ENCODE measurements at regions not wholly inside any gene's neighbourhood (a gene's known extent, or its start where the extent isn't known, plus 50 kb on each side); places are given as distances from the start of the nearest gene placed in this dataset.

GRCh38 chr5:116998024-116998423 is 423.4 kb upstream of the SEMA6A start:
- DNase-seq (ENCODE audit: low read depth in 2 of 2), result no peak
- TF ChIP-seq CTCF (IDR thresholded peaks at IDR 0.05; ENCODE audit: low read depth, low read length), result no peak
- no peak overlapping the region for H3K4me3 ChIP-seq (replicated peaks in 1 of 2; ENCODE audit: low read depth in 2 of 2, low read length in 2 of 2)

GRCh38 chr5:116992681-116993080 is 418.1 kb upstream of the SEMA6A start:
- no peak for TF ChIP-seq CTCF (IDR thresholded peaks at IDR 0.05; ENCODE audit: low read depth, low read length)
- H3K4me3 ChIP-seq (replicated peaks in 1 of 2; ENCODE audit: low read depth in 2 of 2, low read length in 2 of 2), result no peak overlapping the region
- DNase-seq (ENCODE audit: low read depth in 2 of 2), result no peak

GRCh38 chr5:116989995-116990394 is 415.4 kb upstream of the SEMA6A start:
- TF ChIP-seq CTCF (IDR thresholded peaks at IDR 0.05; ENCODE audit: low read depth, low read length), result no peak

GRCh38 chr5:116982035-116982434 is 407.4 kb upstream of the SEMA6A start:
- no peak for TF ChIP-seq CTCF (IDR thresholded peaks at IDR 0.05; ENCODE audit: low read depth, low read length)
- no peak overlapping the region for H3K4me3 ChIP-seq (replicated peaks in 1 of 2; ENCODE audit: low read depth in 2 of 2, low read length in 2 of 2)
- DNase-seq (ENCODE audit: low read depth in 2 of 2), result no peak

More at GRCh38 chr5:116989995-116990394, 415.4 kb upstream of the SEMA6A start:
- no peak overlapping the region for H3K4me3 ChIP-seq (replicated peaks in 1 of 2; ENCODE audit: low read depth in 2 of 2, low read length in 2 of 2)
- no peak for DNase-seq (ENCODE audit: low read depth in 2 of 2)

- no peak for TF ChIP-seq CTCF (IDR thresholded peaks at IDR 0.05; ENCODE audit: low read depth, low read length)
- H3K4me3 ChIP-seq (replicated peaks in 1 of 2; ENCODE audit: low read depth in 2 of 2, low read length in 2 of 2), result no peak overlapping the region
- DNase-seq (ENCODE audit: low read depth in 2 of 2), result no peak
These were observed 406.0 kb upstream of the SEMA6A start for GRCh38 chr5:116980581-116980980.

- DNase-seq (ENCODE audit: low read depth in 2 of 2), result no peak
- TF ChIP-seq CTCF (IDR thresholded peaks at IDR 0.05; ENCODE audit: low read depth, low read length), result no peak
- no peak overlapping the region for H3K4me3 ChIP-seq (replicated peaks in 1 of 2; ENCODE audit: low read depth in 2 of 2, low read length in 2 of 2)
These were observed 402.1 kb upstream of the SEMA6A start for GRCh38 chr5:116976767-116977166.

- DNase-seq (ENCODE audit: low read depth in 2 of 2), result no peak
- TF ChIP-seq CTCF (IDR thresholded peaks at IDR 0.05; ENCODE audit: low read depth, low read length), result no peak
- H3K4me3 ChIP-seq (replicated peaks in 1 of 2; ENCODE audit: low read depth in 2 of 2, low read length in 2 of 2), result no peak overlapping the region
These were observed 396.5 kb upstream of the SEMA6A start for GRCh38 chr5:116971131-116971530.
